GM12878 (cell line): ENCODE measurements at regions not wholly inside any gene's neighbourhood (a gene's known extent, or its start where the extent isn't known, plus 50 kb on each side); places are given as distances from the start of the nearest gene placed in this dataset.

Experiments
- ATAC-seq: fragments of 200-7000 bp; cut with Tn5 transposase; 3 replicates; pipeline ENCODE4 v1.9.1; 2020; ENCODE audit warnings: mild to moderate bottlenecking, moderate library complexity
- BruUV-seq: library from RNA; stranded (reverse); fragments of 400-500 nt; replicated peaks from 2 replicates; lab custom pipeline; 2021; lab: Mats Ljungman, UMichigan
- CTCF ChIA-PET: fragments of 300-600 bp; sonication (Branson Sonifier 250); formaldehyde crosslinking; extraction: SDS; loops from one replicate; lab custom pipeline; 2021; ENCODE audit warnings: inconsistent platforms; lab: Yijun Ruan, JAX
- POLR2A ChIA-PET: fragments of 350-600 bp; formaldehyde crosslinking; extraction: SDS; loops from one replicate; lab custom pipeline; 2021; ENCODE audit warnings: inconsistent platforms; lab: Charles Lee
- RAD21 ChIA-PET: fragments of 300-600 bp; sonication (Branson Sonifier 250); formaldehyde crosslinking; loops from one replicate; lab custom pipeline; 2023; ENCODE audit warnings: antibody characterized with exemption; ENCODE audit not compliant: unreplicated experiment; lab: Charles Lee
- SMC1A ChIA-PET: fragments of 300-600 bp; sonication (Branson Sonifier 250); formaldehyde crosslinking; loops from one replicate; lab custom pipeline; 2023; ENCODE audit not compliant: unreplicated experiment, uncharacterized antibody; lab: Charles Lee
- DNase-seq: peaks from one replicate; pipeline ENCODE4 v3.0.0-alpha.2; 2011; ENCODE audit warnings: low read depth, low spot score
- FAIRE-seq: peaks from 3 replicates; lab custom pipeline; 2011; peaks lifted over from hg19 to GRCh38; lab: Jason Lieb, UNC
- H2AFZ ChIP-seq: 2 replicates; pipeline ENCODE4 v1.6.0; 2011; ENCODE audit warnings: low read depth, low read length, control low read depth; ENCODE audit not compliant: control insufficient read depth
- H3K27ac ChIP-seq: 2 replicates; pipeline ENCODE4 v1.5.1; 2011; ENCODE audit warnings: control low read depth; ENCODE audit not compliant: control insufficient read depth, insufficient read depth
- H3K27me3 ChIP-seq, 2 experiments: replicated peaks in 1 of 2; 2 replicates each; pipeline versions ENCODE4 v1.6.0 to v1.6.1; 2011; ENCODE audit warnings: low read length in 1 of 2; ENCODE audit not compliant: control insufficient read depth in 2 of 2, insufficient read depth in 2 of 2
- H3K36me3 ChIP-seq, 2 experiments: 2 replicates each; pipeline ENCODE4 v1.5.1; 2011; ENCODE audit warnings: low read length in 1 of 2; ENCODE audit not compliant: control insufficient read depth in 2 of 2, insufficient read depth in 2 of 2
- H3K4me1 ChIP-seq: 2 replicates; pipeline ENCODE4 v1.6.1; 2011; ENCODE audit warnings: mild to moderate bottlenecking, low read length, moderate library complexity, mixed read lengths; ENCODE audit not compliant: control insufficient read depth, insufficient read depth
- H3K4me2 ChIP-seq: 2 replicates; pipeline ENCODE4 v1.6.0; 2011; ENCODE audit warnings: control low read depth; ENCODE audit not compliant: control insufficient read depth, insufficient read depth
- H3K4me3 ChIP-seq: fragments of 200-600 bp; sonication (generic); 2 replicates; pipeline ENCODE4 v1.5.1; 2016
- H3K79me2 ChIP-seq: 2 replicates; pipeline ENCODE4 v1.6.0; 2011; ENCODE audit warnings: low read length; ENCODE audit not compliant: control insufficient read depth, insufficient read depth
- H3K9ac ChIP-seq: 2 replicates; pipeline ENCODE4 v1.8.0; 2011; ENCODE audit warnings: low read length, control low read depth, mixed read lengths; ENCODE audit not compliant: control insufficient read depth, insufficient read depth
- H3K9me3 ChIP-seq: replicated peaks from 3 replicates; pipeline ENCODE4 v1.5.1; 2011; ENCODE audit warnings: mild to moderate bottlenecking, low read length; ENCODE audit not compliant: control insufficient read depth, insufficient read depth
- H4K20me1 ChIP-seq: 2 replicates; pipeline ENCODE4 v1.6.0; 2011; ENCODE audit not compliant: control insufficient read depth, insufficient read depth
- ASH2L ChIP-seq: fragments of 300-600, 200-600 bp; sonication (generic); IDR thresholded peaks from 2 replicates; pipeline ENCODE4 v1.6.1; 2017; ENCODE audit warnings: low read depth, mild to moderate bottlenecking, borderline replicate concordance
- BHLHE40 ChIP-seq, 2 experiments: fragments of 450-650 bp in 1 of 2; IDR thresholded peaks; 2 replicates each; pipeline ENCODE4 v1.6.1; 2011 to 2017; ENCODE audit warnings: low read depth in 2 of 2, borderline replicate concordance in 1 of 2, improper control_type of control experiment in 1 of 2, low read length in 1 of 2, mild to moderate bottlenecking in 1 of 2
- CTCF ChIP-seq, 3 experiments: IDR thresholded peaks in 2 of 3; conservative IDR thresholded peaks in 1 of 3; 2 replicates each; pipeline ENCODE4 v1.5.1; 2011; ENCODE audit warnings: low read depth in 3 of 3, low read length in 3 of 3, mild to moderate bottlenecking in 3 of 3, control low read depth in 2 of 3, moderate library complexity in 2 of 3, inconsistent platforms in 1 of 3, mixed read lengths in 1 of 3; ENCODE audit not compliant: control insufficient read depth in 2 of 3, insufficient read depth in 1 of 3; ENCODE audit errors: extremely low read depth in 1 of 3
- ELK1 ChIP-seq: IDR thresholded peaks from 2 replicates; pipeline ENCODE4 v1.6.1; 2012; ENCODE audit warnings: low read depth, low read length, improper control_type of control experiment
- ESRRA ChIP-seq: IDR thresholded peaks from 2 replicates; pipeline ENCODE4 v1.6.1; 2012; ENCODE audit warnings: mild to moderate bottlenecking, low read length, improper control_type of control experiment
- IKZF1 ChIP-seq: fragments of 450-650 bp; conservative IDR thresholded peaks from 2 replicates; pipeline ENCODE4 v1.6.1; 2017; ENCODE audit warnings: antibody characterized with exemption, mild to moderate bottlenecking
- IRF4 ChIP-seq: IDR thresholded peaks from 2 replicates; pipeline ENCODE4 v1.6.1; 2011; ENCODE audit warnings: low read depth, low read length
- MEF2B ChIP-seq: fragments of 450-650 bp; IDR thresholded peaks from 2 replicates; pipeline ENCODE4 v1.6.1; 2018; ENCODE audit warnings: mild to moderate bottlenecking, moderate library complexity; ENCODE audit not compliant: partially characterized antibody, poor library complexity, severe bottlenecking
- MTA3 ChIP-seq: IDR thresholded peaks from 2 replicates; pipeline ENCODE4 v1.6.1; 2012; ENCODE audit warnings: low read length, inconsistent platforms, borderline replicate concordance
- NFXL1 ChIP-seq: fragments of 450-650 bp; IDR thresholded peaks from 2 replicates; pipeline ENCODE4 v1.6.1; 2017; ENCODE audit warnings: antibody characterized with exemption, mild to moderate bottlenecking, borderline replicate concordance
- PAX8 ChIP-seq: fragments of 450-650 bp; IDR thresholded peaks from 2 replicates; pipeline ENCODE4 v1.6.1; 2017; ENCODE audit warnings: mild to moderate bottlenecking, moderate library complexity
- SIN3A ChIP-seq: IDR thresholded peaks from 2 replicates; pipeline ENCODE4 v1.6.1; 2012; ENCODE audit warnings: low read depth, low read length, improper control_type of control experiment
- SMC3 ChIP-seq: IDR thresholded peaks from 2 replicates; pipeline ENCODE4 v1.6.1; 2011; ENCODE audit warnings: low read length, improper control_type of control experiment, borderline replicate concordance
- SPI1 ChIP-seq: IDR thresholded peaks from 2 replicates; pipeline ENCODE4 v1.6.1; 2011; ENCODE audit warnings: low read depth, mild to moderate bottlenecking, low read length, moderate library complexity, borderline replicate concordance; ENCODE audit not compliant: insufficient read depth
- STAT1 ChIP-seq: fragments of 450-650 bp; conservative IDR thresholded peaks from 2 replicates; pipeline ENCODE4 v1.6.1; 2014; ENCODE audit warnings: antibody characterized with exemption, mild to moderate bottlenecking
- TARDBP ChIP-seq: IDR thresholded peaks from 2 replicates; pipeline ENCODE4 v1.6.1; 2016; ENCODE audit warnings: borderline replicate concordance
- TCF12 ChIP-seq: IDR thresholded peaks from 2 replicates; pipeline ENCODE4 v1.6.1; 2011; ENCODE audit warnings: low read depth, mild to moderate bottlenecking, low read length
- ZNF274 ChIP-seq: IDR thresholded peaks from one replicate; pipeline ENCODE4 v1.8.0; 2011; ENCODE audit not compliant: insufficient read length, insufficient read depth
- WGBS: methylation state at CpG from one replicate; pipeline ENCODE4 v1.1.6; 2016; ENCODE audit warnings: low lambda C conversion rate; ENCODE audit not compliant: insufficient replicate concordance, insufficient coverage; ENCODE audit errors: missing lambda C conversion rate; 5-methylcytosine and 5-hydroxymethylcytosine counted together
- in situ Hi-C: fragments of 300-500 bp; cut with MboI; formaldehyde crosslinking; loops from 9 replicates; pipeline ENCODE4 v1.14.3; 2018; ENCODE audit warnings: mixed read lengths
- intact Hi-C: fragments of 100-400 bp; cut with micrococcal nuclease; formaldehyde crosslinking; loops from one replicate; pipeline ENCODE4 v1.14.2; 2022; ENCODE audit not compliant: unreplicated experiment

- CTCF ChIA-PET, result interaction anchor here (0.8 kb wide), 1 partner anchor 13 kb away, joined by 4 read pairs; no protein-coding TSS in a partner anchor
- intact Hi-C loops (no loop called here), in situ Hi-C loops (no loop called here)
- H2AFZ ChIP-seq, result no peak overlapping the region
- no peaks in the 10 kb centered on the region for H3K79me2 ChIP-seq
- POLR2A ChIA-PET, result no interaction called here
- no peaks in the 10 kb centered on the region for H3K36me3 ChIP-seq
- no peak overlapping the region for H3K4me3 ChIP-seq
- no TSS peak for BruUV-seq
- RAD21 ChIA-PET, result no interaction called here
- no peak for ATAC-seq
- H3K27ac ChIP-seq, result no peak overlapping the region
- SMC1A ChIA-PET, result interaction anchor here (1.0 kb wide), 1 partner anchor 14 kb away, joined by 4 read pairs; no protein-coding TSS in a partner anchor
- WGBS, result 12% methylated on average over 10 of the region's 10 CpGs
- no peaks in the 10 kb centered on the region for H3K4me1 ChIP-seq
- H3K9me3 ChIP-seq, result no peaks in the 10 kb centered on the region
- H3K9ac ChIP-seq, result no peak overlapping the region
- no peak for FAIRE-seq
- TF ChIP-seq SIN3A, result no peak
- TF ChIP-seq ASH2L, result no peak
- TF ChIP-seq MEF2B, result no peak
- no peak for TF ChIP-seq TCF12
- TF ChIP-seq ESRRA, result no peak
- TF ChIP-seq TARDBP, result no peak
- TF ChIP-seq NFXL1, result no peak
- no peak for TF ChIP-seq IKZF1
- no peak for TF ChIP-seq SMC3
- no peak for TF ChIP-seq PAX8
- TF ChIP-seq BHLHE40 (IDR thresholded peaks at IDR 0.05; ENCODE audit: borderline replicate concordance in 1 of 2, low read depth in 2 of 2, low read length in 1 of 2), result no peak
- TF ChIP-seq STAT1, result no peak
- TF ChIP-seq SPI1, result no peak
- TF ChIP-seq MTA3, result no peak
- TF ChIP-seq CTCF (IDR thresholded peaks at IDR 0.05 in 2 of 3, conservative IDR thresholded peaks at IDR 0.05 in 1 of 3; ENCODE audit: control insufficient read depth in 2 of 3, extremely low read depth in 1 of 3, insufficient read depth in 1 of 3, low read depth in 3 of 3, low read length in 3 of 3), result no peak
- TF ChIP-seq ELK1, result no peak
- no peak for TF ChIP-seq ZNF274
- no peak for TF ChIP-seq IRF4
- no peak overlapping the region for H3K4me2 ChIP-seq
- no peak for DNase-seq
- H4K20me1 ChIP-seq, result no peaks in the 10 kb centered on the region
- no peaks in the 10 kb centered on the region for H3K27me3 ChIP-seq
Measured at GRCh38 chrX:124274438-124275181, 57.9 kb upstream of the TEX13D start.
